ENCODE measurements at regions not wholly inside any gene's neighbourhood (a gene's known extent, or its start where the extent isn't known, plus 50 kb on each side); places are given as distances from the start of the nearest gene placed in this dataset.
"Not testable (repeated sequence)": the region's sequence is repeated elsewhere in the genome, so short reads cannot be mapped to it uniquely, and the experiment has no call there.

DNA sequence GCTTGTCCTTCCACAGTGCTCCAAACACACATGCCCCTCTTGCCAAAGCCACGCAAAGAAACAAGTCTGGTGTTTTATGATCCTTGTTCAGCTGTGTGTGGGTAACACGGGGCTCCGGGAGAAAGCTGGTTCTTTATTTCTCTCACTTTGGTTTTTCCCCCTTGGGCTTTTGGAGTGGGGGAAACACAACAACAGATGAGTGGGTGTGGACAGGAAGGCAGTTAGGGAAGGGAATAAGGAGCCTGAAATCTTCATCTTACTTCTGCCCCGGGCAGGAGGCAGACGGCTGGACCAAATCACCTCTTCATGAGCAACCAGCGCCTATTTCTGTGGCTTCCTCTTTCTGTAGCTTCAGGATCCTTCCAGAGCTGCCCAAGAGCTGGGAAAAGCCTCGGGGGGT lies 218.5 kb downstream of the PHETA1 start:
- DNase-seq: no peak

DNA sequence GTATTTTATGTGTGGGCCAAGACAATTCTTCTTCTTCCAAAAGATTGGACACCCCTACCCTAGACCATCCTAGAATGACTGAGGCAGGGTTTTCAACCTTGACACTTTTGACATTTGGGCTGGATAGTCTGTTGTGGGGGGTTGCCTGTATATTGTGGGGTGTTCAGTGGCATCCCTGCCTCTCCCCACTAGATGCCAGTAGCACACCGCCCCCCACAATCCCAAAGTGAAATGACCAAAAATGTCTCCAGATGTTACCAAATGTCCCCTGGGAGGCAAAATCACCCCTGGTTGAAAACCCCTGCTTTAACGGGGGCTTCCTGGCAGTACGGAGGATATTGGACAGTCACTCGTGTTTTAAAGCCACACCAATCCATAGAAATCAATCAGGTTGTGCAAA lies 219.6 kb downstream of the PHETA1 start:
- DNase-seq: peak; percentile 35

DNA sequence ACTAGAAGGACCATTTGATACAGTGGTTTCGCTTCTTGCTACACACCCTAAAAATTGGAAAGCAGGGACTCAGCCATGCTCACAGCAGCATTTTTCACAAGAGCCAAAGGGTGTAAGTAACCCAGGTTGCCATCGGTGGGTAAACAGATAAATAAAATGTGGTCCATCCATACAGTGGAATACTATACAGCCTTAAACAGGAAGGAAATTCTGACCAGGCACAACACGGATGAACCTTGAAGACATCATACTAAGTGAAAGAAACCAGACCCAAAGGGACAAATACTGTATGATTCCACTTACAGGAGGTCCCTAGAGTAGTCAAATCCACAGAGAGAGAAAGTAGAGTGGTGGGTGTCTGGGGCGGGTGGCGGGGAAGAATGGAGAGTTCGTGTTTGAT lies 220.9 kb downstream of the PHETA1 start:
- DNase-seq: no peak

DNA sequence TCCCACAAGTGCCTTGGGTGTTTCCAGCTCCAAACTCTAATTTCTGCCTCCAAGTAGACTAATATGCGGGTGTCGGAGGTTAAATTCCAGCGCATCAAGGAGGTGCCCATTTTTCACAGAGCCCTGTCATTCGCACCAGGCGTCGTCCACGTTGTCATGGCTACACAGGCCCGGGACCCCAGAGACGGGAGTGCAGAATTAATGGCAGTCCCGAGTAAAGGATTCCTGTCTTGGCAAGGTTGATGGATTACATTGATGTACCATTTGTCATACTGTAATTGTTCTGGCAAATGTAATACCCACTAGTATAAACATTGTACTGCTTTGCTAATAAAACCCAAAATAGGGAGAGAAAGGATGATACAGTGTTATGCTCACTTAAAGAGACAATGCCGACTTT lies 222.9 kb upstream of the MYL2 start:
- no peak for DNase-seq

DNA sequence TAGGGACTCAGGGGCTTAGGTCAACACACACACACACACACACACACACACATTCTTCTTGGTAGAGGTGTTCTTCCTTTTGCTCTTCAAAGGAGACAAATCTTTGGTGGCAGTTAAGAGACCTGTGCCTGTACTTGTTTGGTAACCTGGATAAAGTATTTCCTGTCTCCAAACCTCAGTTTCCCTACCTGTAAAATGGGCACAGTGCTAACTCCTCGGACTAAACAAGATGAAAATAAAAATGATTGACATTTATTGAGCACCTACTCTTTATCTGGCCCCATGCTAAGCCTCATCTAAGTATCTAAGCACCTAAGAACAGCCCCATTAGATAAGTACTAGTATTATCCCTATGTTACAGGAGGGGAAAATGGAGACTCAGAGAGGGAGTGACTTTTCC lies 220.8 kb upstream of the MYL2 start:
- DNase-seq: no peak

DNA sequence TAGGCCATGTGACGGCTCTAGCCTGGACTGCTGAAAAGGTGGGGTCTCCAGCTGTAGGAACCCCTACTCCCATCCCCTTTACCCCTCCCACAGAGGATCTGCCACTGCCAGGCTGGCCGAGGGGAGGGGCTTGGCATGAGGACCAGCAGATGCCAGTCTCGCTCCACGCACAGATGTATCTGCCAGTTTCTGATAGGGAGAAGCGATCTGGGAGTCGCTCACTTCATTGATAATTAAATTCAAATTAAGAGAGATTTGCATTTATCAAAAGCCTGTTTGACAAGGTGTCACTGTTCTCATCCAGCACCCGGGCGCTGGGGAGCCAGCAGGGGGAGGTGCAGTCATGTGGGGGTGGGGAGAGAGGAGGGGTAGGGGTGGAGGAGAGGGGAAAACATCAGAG lies 217.6 kb upstream of the MYL2 start:
- peak; percentile 21 for DNase-seq

DNA sequence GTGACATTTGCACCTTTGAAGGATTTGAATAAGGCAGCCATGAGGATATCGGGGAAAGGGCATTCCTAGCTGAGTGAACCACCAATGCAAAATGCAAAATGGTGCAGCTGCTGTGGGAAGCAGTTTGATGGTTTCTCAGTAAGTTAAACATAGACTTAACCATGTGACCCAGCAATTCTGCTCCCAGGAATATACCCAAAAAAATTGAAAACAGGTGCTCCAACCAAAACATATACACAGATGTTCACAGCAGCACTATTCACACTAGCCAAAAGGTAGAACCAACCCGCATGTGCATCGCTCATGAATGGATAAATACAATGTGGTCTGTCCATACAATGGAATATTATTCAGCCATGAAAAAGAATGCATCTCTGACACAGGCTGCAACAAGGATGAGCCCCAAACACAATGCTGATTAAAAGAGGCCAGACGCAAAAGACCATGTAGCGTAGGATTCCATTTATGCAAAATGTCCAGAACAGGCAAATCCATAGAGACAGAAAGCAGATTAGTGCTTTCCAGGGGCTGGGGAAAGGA lies 215.0 kb upstream of the MYL2 start:
- DNase-seq: no peak

DNA sequence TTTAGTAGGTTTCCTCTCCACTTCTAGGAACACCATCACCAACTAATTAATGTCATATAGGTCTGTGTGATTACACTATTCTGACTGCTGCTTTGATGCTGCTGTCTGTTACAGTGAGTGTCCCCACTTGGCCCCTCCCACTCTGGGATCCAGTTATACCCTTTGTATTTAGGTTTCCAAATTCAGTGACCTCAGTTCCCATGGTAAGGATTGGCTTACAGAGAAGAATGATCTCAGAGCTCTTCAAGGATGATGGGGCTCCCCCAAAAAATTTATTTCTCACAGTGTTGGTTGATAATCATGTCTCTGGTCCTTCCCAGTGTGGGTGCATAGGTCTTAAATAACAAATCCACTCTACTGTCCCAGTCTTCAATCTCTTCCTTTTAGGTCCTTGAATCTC lies 210.0 kb upstream of the MYL2 start:
- no peak for DNase-seq

DNA sequence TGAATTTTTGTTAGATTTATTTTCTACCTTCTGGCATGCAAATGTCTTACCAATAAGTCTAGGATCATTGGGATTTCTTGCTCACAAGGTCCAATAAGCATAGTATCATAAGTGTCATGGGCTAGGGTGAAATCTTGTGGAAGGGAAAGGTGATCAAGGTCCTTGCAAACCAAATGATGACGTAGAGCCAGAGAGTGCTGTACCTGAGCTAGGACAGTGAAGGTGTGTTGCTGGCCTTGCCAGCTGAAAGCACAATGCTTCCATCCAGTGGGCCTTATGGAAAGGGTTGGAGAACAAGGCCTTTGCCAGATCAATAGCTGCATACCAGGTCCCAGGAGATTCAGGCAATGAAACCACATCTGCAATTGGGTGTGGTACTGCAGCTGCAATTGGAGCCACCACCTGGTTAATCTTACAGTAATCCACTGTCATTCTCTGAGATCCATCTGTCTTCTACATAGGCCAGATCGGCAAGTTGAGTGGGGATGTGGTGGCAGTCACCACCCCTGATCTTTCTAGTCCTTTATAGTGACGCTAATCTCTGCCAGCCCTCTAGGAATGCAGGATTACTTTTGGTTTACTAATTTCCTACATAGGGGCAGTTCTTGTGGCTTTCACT lies 208.9 kb upstream of the MYL2 start:
- DNase-seq: no peak

DNA sequence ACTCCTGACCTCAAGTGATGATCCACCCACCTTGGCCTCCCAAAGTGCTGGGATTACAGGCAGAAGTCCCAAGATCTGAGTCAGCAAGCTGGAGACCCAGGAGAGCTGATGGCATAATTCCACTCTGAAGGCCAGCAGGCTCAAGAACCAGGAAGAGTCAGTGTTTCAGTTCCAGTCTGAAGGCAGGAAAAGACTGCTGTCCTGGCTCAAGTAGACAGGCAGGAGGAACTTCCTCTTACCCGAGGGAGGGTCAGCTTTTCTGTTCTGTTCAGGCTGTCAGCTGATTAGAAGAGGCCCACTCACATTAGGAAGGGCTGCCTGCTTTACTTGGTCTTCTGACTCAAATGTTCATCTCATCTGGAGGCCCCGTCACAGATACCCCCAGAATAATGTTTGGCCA lies 206.0 kb upstream of the MYL2 start:
- peak; percentile 46 for DNase-seq

DNA sequence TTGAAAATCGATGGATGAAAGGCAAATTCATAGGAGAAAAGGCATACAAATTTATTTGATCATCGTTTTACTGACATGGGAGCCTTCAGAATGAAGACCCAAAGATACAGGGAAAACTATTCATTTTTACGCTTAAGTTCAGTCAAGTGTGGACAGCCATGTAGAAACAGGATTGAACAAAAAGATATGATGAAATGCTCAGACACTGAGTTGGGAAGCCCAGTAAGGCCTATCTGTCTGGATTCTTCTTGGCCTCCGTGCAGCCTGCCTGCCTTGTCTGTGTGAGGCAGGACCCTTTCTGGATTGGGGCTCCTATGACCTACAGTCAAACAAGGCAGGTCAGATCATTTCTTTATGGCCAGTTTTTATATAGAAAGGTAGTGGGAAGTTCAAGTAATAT lies 203.8 kb upstream of the MYL2 start:
- no peak for DNase-seq

DNA sequence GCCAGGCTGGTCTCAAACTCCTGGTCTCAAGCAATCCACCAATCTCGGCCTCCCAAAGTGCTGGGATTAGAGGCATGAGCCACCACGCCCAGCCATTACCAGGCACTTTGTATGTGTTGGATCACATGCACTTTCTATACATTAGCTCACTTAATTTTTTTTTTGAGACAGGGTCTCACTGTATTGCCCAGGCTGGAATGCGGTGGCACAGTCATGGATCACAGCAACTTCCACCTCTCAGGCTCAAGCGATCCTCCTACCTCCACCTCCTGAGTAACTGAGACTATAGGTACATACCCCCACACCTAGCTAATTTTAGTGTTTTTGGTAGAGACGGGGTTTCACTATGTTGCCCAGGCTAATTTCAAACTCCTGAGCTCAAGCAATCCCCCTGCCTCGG lies 203.0 kb upstream of the MYL2 start:
- DNase-seq: no peak

DNA sequence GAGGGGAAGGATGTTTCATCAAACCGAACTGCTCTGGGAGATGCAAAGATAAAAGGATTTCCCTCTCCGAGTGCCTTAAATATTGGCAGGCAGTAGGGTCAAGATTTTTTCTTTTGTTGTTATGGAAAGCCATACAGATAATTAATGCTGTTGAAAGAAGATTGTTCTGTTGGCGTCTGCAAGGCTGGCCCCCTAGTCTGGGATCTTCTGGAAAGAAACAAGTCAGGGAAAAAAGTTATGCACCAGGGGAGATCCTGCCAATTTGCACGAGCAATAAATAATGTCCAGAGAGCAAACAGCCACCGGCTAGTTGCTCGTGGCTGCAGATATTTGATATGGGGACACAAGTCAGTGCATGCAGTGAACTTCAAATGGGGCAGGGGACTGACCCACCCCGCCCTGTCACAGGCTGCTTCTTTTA lies 202.1 kb upstream of the MYL2 start:
- DNase-seq: no peak

DNA sequence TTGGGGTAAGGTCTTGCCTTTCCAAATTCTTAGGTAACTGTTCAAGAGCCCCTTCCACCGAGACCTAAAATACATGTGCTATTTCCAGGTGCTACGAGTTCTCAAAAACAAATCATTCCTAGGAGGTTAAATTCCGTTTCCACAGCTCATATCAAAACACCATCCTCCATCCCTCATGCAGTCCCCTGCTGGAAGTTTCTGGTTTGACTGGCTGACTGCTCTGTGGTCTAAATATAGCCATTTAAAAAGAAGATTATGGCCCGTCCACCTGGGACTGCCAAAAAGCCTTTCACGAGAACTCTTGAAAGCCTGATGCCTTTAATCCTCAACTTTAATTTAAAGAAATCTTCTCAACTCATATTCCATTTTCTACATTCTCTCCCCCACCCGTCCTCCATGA lies 201.5 kb upstream of the MYL2 start:
- no peak for DNase-seq

DNA sequence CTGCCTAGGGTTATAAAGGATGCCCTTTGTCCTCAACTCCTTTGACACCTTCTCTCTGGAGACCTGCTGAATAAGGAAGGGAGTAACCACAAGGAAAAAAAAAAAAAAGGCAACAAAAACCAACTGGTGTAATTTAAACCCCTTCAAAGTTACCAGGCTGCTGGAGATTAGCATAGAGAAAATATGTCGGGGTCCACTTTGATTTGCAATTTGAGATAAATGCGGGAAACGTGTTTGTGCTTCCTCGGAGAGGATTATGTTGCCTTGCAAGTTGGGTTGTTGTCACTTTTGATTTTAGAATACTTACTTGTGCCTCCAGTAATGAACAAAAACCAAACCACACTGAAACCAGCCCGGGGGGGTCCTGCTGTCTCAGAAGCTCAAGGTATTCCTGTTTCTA lies 200.2 kb upstream of the MYL2 start:
- DNase-seq: no peak

DNA sequence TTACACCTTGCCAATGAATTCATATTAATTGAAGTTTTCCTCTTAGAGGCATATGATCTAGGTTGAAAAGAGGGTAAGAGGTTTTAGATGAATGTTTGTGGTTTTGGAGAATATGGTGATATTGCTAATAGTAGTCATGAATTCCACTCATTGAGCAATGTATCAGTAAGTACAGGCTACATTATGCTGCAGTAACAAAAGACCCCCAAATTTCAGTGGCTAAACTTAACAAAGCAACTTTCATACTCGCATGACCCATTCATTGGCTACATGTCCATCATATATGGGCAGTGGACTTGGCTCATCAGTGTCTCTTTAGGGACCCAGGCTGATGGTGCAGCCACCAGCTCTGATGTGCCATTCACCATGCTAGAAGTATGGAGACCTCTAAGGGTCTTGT lies 196.6 kb upstream of the MYL2 start:
- no peak for DNase-seq

DNA sequence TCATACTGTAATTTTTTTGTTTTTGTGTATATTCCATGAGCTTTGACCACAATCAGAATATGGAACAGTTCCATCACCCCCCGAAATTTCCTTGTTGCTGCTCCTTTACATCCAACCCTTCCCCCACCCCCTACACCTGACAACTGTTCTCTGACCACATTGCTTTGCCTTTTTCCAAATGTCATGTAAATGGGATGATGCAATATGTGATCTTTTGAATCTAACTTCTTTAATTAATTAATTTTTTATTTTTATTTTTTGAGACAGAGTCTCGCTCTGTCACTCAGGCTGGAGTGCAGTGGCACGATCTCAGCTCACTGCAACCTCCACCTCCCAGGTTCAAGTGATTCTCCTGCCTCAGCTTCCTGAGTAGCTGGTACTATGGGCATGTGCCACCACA lies 192.9 kb upstream of the MYL2 start:
- not testable (repeated sequence) for DNase-seq

DNA sequence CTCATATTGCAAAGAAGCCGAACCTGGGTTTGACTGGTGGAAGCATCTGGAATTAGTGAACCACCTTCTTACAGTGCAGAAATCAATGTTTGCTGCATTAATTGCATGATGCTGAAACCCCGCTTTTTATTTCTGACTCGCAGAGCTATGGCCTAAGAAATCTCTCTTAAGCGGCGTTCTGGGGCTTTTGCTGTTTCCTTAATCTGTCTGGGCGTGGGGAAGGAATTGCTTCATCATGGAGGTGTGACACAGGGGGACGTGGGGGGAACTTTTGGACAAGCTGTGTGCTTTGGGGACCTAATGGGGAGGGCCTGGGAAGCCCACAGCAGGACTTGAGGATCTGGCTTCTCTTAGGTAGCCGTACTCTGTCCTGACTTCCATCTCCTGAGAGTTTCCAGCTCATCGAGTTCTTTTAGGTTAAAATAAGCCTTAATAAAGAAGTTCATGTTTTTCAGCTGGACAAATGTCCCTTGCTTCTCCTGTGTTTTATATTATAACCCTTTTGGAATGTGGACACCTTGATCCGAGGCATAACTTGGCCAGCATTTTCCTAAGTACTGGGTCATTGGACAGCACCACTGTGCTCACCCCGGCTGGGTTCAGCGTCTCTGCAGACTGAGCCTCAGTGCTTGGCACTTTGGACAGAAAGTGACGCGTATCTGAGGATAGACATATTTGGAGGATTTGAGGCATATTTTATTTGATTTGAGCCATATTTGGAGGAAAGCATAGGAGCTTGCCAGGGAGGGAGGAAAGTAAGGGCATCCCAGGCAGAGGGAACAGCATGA lies 192.1 kb upstream of the MYL2 start:
- peak; percentile 11 for DNase-seq

DNA sequence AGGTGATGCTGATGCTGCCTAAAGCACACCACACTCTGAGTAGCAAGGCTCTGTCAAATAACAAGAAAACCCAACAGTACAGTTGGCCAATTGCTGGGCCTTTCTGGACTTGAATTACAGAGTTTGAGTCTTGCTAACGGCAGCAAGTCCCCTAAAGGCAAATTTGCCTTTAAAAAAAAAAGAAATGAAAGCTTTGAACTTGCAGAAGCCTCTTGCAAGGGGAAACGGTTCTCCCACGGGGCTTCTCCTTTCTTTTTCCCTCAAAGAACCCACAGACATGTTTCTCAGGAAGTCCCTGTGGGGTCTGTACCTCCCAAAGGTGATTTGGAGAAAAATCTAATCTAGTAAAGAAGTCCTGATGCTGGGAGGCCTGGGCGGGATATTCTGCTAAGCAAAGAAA lies 191.3 kb upstream of the MYL2 start:
- DNase-seq: no peak

DNA sequence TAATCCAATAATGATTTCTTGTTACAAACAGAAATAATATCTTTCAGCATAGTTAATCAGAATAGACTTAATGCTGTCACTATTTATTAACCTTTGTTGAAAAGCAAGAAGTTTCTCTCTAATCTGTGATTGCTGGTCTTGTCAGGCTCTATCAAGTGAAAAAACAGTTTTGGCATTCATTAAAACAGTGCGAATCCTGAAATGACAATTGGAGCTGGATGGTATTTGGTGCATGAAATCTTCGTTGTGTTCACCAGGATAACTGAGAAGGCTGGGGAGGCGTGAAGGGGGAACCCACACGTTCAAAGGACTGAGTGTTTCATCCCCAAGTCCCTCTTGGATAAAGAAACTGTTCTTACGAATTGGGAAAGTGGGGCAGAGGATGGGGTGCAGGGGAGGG lies 190.2 kb upstream of the MYL2 start:
- no peak for DNase-seq

DNA sequence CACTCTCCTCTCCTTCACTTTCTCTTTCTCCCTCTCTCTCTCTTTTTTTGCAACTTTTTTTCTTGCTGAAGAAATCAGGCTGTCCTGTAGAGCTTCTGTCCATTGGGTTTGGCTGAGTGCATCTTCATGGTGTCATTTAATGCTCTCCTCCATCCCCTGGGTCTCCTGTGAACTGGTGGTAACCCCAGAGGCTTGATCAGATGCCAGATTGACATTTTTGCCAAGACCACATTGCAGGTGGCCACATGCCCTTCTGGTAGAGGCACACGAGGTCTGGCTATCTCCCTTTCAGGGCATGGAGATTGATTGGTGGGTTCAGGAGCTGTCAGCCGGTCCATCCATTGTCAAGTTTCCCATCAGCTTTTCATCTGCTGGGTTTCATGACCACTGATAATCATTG lies 188.3 kb upstream of the MYL2 start:
- no peak for DNase-seq

DNA sequence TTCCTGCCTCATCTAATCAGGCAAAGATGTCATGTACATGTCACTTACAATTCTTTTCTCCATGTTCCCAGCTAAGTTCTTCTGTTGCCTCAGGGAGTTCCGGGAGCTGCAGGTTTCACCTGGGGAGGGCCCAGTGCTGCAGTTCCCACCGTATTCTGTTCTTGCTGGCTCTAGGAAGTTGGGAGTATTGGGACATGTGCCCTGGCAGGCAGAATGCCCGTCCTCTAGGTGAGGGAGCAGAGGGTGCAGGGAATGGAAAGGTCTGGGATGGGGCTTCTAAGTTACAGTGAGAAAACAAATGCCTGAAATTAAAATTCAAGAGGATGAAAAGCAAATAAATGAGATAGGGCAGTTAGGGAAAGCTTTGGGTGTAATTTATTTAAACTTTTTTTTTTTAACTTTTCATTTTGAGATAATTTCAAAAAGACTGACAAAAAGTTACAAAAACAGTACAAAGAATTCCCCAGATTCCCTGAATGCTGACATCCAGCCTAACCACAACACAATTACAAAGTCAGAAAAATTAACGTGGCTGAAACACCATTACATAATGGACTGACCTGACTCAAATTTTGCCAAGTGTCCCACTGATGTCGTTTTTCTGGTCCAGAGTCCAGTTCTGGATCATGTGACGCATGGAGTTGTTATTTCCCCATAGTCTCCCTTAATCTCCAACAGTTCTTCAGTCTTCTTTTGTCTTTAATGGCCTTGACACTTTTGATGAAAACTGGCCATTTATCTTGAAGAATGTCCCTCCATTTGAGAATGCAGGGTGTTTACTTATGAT lies 187.2 kb upstream of the MYL2 start:
- DNase-seq: no peak

DNA sequence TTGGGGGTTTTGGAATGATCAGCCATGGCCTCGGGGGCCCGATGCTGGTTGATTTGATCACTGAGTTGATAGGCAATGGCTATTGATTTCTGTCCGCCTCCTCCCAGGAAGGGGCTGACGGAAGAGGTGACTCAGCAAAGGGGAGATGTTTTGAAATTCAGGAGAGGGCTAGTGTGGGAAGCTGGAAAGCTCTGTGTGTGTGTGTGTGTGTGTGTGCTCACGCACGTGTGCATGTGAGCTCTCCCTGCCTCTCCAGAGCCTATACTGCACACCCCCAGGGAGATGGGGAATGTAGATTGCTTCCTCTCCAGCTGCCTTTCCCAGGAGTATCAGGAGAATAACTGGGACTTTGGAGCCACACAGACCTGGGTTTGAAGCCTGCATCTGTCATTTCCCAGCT lies 184.9 kb upstream of the MYL2 start:
- no peak for DNase-seq

DNA sequence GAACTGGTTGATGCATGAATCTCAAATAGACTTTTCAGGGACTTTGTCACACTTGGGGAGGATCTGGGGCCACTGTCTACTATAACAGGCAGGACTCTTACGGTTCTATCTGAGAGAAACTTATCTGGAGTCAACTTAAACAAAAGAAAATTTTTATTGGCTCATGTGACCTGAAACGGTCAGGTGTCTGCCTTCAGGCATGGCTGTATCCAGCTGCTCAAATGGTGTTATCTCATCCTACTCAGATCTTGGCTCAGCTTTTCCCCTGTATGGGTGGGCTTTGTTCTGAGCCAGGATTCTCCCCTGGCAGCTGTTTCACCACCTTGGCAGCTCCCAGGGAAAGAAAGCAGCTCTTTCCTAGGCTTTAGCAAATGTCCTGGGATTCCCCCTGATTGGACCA lies 183.2 kb upstream of the MYL2 start:
- no peak for DNase-seq
